Upper lobe of left lung (tissue), 6 donors: ENCODE measurements at regions not wholly inside any gene's neighbourhood (a gene's known extent, or its start where the extent isn't known, plus 50 kb on each side); places are given as distances from the start of the nearest gene placed in this dataset.

Experiments
- ATAC-seq, 2 donors: fragments of 200-7000 bp; cut with Tn5 transposase; one replicate each; pipeline ENCODE4 v1.9.1; 2022; ENCODE audit warnings: mild to moderate bottlenecking in 2 of 2, moderate library complexity in 2 of 2; ENCODE audit not compliant: low FRiP score in 2 of 2
- DNase-seq, 2 donors: peaks; one replicate each; pipeline ENCODE4 v3.0.0-alpha.2; 2019 to 2020
- H3K27ac ChIP-seq, 4 donors: fragments of 200-600 bp; sonication (generic); one replicate each; pipeline ENCODE4 v1.5.1; 2016 to 2019
- H3K27me3 ChIP-seq, 4 donors: fragments of 200-600 bp; sonication (generic); one replicate each; pipeline ENCODE4 v1.5.1; 2017 to 2019
- H3K36me3 ChIP-seq, 4 donors: fragments of 200-600 bp; sonication (generic); one replicate each; pipeline ENCODE4 v1.5.1; 2016 to 2019
- H3K4me1 ChIP-seq, 4 donors: fragments of 200-600 bp; sonication (generic); one replicate each; pipeline ENCODE4 v1.5.1; 2018 to 2019
- H3K4me3 ChIP-seq, 4 donors: fragments of 200-600 bp; sonication (generic); one replicate each; pipeline ENCODE4 v1.5.1; 2017 to 2019; ENCODE audit warnings: mild to moderate bottlenecking in 2 of 4, moderate library complexity in 1 of 4
- H3K9me3 ChIP-seq, 4 donors: fragments of 200-600 bp; sonication (generic); one replicate each; pipeline ENCODE4 v1.5.1; 2018 to 2019
- EP300 ChIP-seq, 4 donors: sonication (generic); formaldehyde crosslinking; IDR thresholded peaks; one replicate each; pipeline ENCODE4 v1.5.1; 2017; ENCODE audit warnings: antibody characterized with exemption in 4 of 4, control low read depth in 2 of 4
- POLR2A ChIP-seq, 4 donors: fragments of 450-650 bp; IDR thresholded peaks; one replicate each; pipeline ENCODE4 v1.5.1; 2016 to 2017; ENCODE audit warnings: antibody characterized with exemption in 4 of 4, mild to moderate bottlenecking in 2 of 4
- POLR2AphosphoS5 ChIP-seq, 2 donors: sonication (generic); formaldehyde crosslinking; IDR thresholded peaks; one replicate each; pipeline ENCODE4 v1.5.1; 2017; ENCODE audit warnings: antibody characterized with exemption in 2 of 2
- WGBS, 2 donors: methylation state at CpG; one replicate each; pipeline ENCODE4 v1.1.5; 2017 to 2018; 5-methylcytosine and 5-hydroxymethylcytosine counted together
- TF ChIP-seq, protein P1 (sequence below), 6 experiments: fragments of 450-650 bp in 4 of 6; fragments of 200-600 bp in 2 of 6; sonication (generic) in 2 of 6; IDR thresholded peaks; one replicate each; pipeline ENCODE4 v1.5.1; 2016 to 2019; ENCODE audit warnings: antibody characterized with exemption in 6 of 6
- donor health status: DM: no; HTN: no; CAD: no; lungs with moderate emphysema.
- donor health status: DM: no; HTN: yes; CAD: no; lungs with severe emphysema.

DNA sequence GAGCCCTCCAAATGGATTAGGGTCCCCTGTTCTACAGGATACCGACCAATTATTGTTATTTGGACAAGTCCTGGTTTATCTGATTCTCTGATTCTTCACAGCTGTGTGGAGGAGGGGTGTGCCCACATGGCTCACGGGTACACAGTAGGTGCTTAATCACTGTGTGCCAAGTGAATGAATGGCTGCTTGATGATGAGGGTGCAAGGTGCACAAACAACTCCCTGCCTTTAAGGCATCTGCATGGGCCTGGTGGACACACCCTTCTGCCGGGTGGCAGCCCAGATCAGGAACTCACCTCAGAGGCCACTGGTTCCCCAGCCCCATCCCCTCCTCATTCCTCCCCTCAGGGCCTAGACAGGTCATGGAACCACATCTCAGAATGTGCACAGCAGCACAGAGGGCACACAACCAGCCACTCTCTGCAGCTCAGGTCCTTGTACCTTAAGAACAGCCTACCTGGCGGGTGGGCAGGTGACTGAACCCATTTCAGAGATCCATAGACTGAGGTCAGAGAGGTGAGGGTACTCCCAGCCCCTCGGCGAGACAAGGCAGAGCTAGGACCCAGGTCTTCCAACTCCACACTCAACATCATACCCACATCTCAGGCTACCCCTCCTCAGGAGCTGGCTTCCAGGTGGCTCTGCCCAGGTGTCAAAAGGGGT is 50.3 kb downstream of the SHANK2 start:
- H3K4me1 ChIP-seq, result peaks cover 8 to 23% (median 14%) of the 10 kb centered on the region in 4 donors
- no peak overlapping the region for H3K4me3 ChIP-seq
- DNase-seq (no peak), ATAC-seq (no peak)
- no peaks in the 10 kb centered on the region for H3K9me3 ChIP-seq
- TF ChIP-seq EP300 (IDR thresholded peaks at IDR 0.05) (no peak), POLR2A (IDR thresholded peaks at IDR 0.05) (no peak), POLR2AphosphoS5 (IDR thresholded peaks at IDR 0.05) (no peak)
- TF ChIP-seq, protein P1, sequence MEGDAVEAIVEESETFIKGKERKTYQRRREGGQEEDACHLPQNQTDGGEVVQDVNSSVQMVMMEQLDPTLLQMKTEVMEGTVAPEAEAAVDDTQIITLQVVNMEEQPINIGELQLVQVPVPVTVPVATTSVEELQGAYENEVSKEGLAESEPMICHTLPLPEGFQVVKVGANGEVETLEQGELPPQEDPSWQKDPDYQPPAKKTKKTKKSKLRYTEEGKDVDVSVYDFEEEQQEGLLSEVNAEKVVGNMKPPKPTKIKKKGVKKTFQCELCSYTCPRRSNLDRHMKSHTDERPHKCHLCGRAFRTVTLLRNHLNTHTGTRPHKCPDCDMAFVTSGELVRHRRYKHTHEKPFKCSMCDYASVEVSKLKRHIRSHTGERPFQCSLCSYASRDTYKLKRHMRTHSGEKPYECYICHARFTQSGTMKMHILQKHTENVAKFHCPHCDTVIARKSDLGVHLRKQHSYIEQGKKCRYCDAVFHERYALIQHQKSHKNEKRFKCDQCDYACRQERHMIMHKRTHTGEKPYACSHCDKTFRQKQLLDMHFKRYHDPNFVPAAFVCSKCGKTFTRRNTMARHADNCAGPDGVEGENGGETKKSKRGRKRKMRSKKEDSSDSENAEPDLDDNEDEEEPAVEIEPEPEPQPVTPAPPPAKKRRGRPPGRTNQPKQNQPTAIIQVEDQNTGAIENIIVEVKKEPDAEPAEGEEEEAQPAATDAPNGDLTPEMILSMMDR (IDR thresholded peaks at IDR 0.05), result no peak
- H3K27me3 ChIP-seq, result no peaks in the 10 kb centered on the region
- 79 to 92% methylated on average over 5 to 6 of the region's 6 CpGs for WGBS, 2 donors
- no peaks in the 10 kb centered on the region for H3K36me3 ChIP-seq
- no peak overlapping the region for H3K27ac ChIP-seq

DNA sequence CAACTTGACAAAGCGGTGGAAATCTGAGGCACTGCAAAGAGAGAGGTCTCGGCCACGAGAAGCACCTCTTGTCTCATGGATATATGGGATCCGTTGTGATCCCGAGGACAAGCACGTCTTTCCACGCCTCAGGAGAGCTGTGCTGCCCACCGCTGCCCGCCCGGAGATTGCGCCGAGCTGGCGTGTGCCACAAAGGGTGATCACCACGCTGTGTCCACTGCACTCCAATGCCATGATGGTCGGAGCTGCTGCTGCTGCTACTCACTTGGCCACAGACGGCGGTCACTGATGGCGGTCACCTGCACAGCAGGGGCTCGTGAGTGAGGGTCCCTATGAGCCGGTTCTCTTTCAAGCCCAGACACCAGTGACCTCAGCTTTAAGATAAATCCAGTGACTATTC is 51.1 kb downstream of the SHANK2 start:
- no peaks in the 10 kb centered on the region for H3K9me3 ChIP-seq

DNA sequence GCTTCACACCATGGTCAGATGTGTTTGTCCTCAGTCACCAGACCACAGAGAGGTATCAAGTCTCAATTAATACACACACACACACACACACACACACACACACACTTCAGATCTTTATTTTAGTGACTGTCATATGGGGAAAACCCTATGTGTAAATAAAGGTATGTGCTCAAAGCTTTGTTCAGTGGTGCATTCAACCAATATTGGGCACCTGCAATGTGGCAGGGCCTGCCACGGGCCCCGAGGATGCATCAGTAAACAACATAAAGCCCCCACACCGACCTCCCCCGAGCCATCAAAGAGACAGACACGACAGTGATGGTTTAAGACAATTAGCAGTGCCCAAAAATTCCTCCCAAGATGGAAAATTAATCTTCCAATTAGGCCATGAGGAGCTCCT is 51.6 kb downstream of the SHANK2 start:
- no peak for DNase-seq
- Histone ChIP-seq H3K36me3 (no peaks in the 10 kb centered on the region), H3K27ac (no peak overlapping the region), H3K27me3 (no peaks in the 10 kb centered on the region), H3K4me1 (peaks cover 0 to 10% (median 5%) of the 10 kb centered on the region in 4 donors), H3K9me3 (no peaks in the 10 kb centered on the region), H3K4me3 (no peak overlapping the region)
- 87 to 88% methylated on average over 5 of the region's 5 CpGs for WGBS, 2 donors
- ATAC-seq, result no peak
- TF ChIP-seq, protein P1 (IDR thresholded peaks at IDR 0.05), result no peak
- TF ChIP-seq EP300 (IDR thresholded peaks at IDR 0.05), result no peak
- TF ChIP-seq POLR2AphosphoS5 (IDR thresholded peaks at IDR 0.05), result no peak
- no peak for TF ChIP-seq POLR2A (IDR thresholded peaks at IDR 0.05)

More for the DNA sequence above, 51.1 kb downstream of the SHANK2 start:
- DNase-seq (no peak), ATAC-seq (no peak)
- H3K27me3 ChIP-seq, result no peaks in the 10 kb centered on the region
- H3K4me1 ChIP-seq, result peaks cover 1 to 14% (median 9%) of the 10 kb centered on the region in 4 donors
- WGBS, 2 donors, result 93 to 97% methylated on average over 6 to 20 of the region's 20 CpGs
- TF ChIP-seq POLR2AphosphoS5 (IDR thresholded peaks at IDR 0.05), result no peak
- TF ChIP-seq POLR2A (IDR thresholded peaks at IDR 0.05), result no peak
- TF ChIP-seq, protein P1 (IDR thresholded peaks at IDR 0.05), result no peak
- no peak for TF ChIP-seq EP300 (IDR thresholded peaks at IDR 0.05)
- no peaks in the 10 kb centered on the region for H3K36me3 ChIP-seq
- no peak overlapping the region for H3K27ac ChIP-seq
- no peak overlapping the region for H3K4me3 ChIP-seq

DNA sequence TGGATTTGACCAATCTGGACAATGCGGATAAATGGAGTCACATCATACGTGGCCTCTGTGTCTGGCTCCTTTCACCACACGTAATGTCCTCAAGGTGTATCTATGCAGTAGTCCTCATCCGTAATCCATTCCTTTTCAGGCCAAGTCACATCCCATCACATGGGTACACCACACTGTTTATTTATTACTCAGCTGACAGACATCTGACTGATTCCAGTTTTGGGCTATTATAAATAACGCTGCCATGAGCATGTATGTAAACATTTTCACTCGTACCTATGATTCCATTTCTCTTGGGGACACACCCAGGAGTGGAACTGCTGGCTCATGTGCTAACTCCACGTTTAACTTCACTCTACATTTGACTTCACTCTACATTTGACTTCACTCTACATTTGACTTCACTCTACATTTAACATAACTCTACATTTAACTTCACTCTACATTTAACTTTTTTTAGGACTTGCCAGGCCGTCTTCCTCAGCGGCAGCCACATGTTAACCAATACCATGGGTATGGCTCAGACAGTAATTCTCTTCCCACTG is 52.1 kb downstream of the SHANK2 start:
- no peak overlapping the region for H3K27ac ChIP-seq
- H3K4me3 ChIP-seq, result no peak overlapping the region
- no peak for ATAC-seq
- 78 to 85% methylated on average over 9 of the region's 9 CpGs for WGBS, 2 donors
- H3K9me3 ChIP-seq, result no peaks in the 10 kb centered on the region
- peaks cover 0 to 6% (median under 1%) of the 10 kb centered on the region in 4 donors for H3K4me1 ChIP-seq
- no peaks in the 10 kb centered on the region for H3K27me3 ChIP-seq
- H3K36me3 ChIP-seq, result no peaks in the 10 kb centered on the region
- no peak for DNase-seq
- TF ChIP-seq POLR2AphosphoS5 (IDR thresholded peaks at IDR 0.05) (no peak), EP300 (IDR thresholded peaks at IDR 0.05) (no peak), POLR2A (IDR thresholded peaks at IDR 0.05) (no peak)
- TF ChIP-seq, protein P1 (IDR thresholded peaks at IDR 0.05), result no peak
